CD14-positive monocyte (primary cell): ENCODE measurements at regions not wholly inside any gene's neighbourhood (a gene's known extent, or its start where the extent isn't known, plus 50 kb on each side); places are given as distances from the start of the nearest gene placed in this dataset.

Source experiments
- DNase-seq, 3 donors: peaks; one replicate each; pipeline ENCODE4 v3.0.0-alpha.2; 2011 to 2022
- H2AFZ ChIP-seq: 2 replicates; pipeline ENCODE4 v1.6.0; 2012; ENCODE audit warnings: mild to moderate bottlenecking, low read depth, low read length, inconsistent platforms; ENCODE audit not compliant: insufficient read depth, poor library complexity, severe bottlenecking
- H3K27ac ChIP-seq, 2 donors: 1 replicate in 1 of 2; 2 replicates in 1 of 2; pipeline ENCODE4 v1.5.1; 2012 to 2013; ENCODE audit warnings: low read length in 2 of 2, control low read depth in 1 of 2, inconsistent platforms in 1 of 2, low read depth in 1 of 2, mild to moderate bottlenecking in 1 of 2
- H3K27me3 ChIP-seq, 2 donors: one replicate each; pipeline versions ENCODE4 v1.6.0 to v1.6.1; 2011 to 2013; ENCODE audit warnings: low read length in 2 of 2; ENCODE audit not compliant: control insufficient read depth in 2 of 2, insufficient read depth in 2 of 2
- H3K36me3 ChIP-seq, 2 donors: replicated peaks in 1 of 2; 1 replicate in 1 of 2; 2 replicates in 1 of 2; pipeline versions ENCODE4 v1.5.1 to v1.6.1; 2012 to 2013; ENCODE audit warnings: low read length in 2 of 2, control low read depth in 1 of 2, inconsistent platforms in 1 of 2, mild to moderate bottlenecking in 1 of 2; ENCODE audit not compliant: insufficient read depth in 2 of 2, control insufficient read depth in 1 of 2
- H3K4me1 ChIP-seq, 2 donors: 1 replicate in 1 of 2; 2 replicates in 1 of 2; pipeline versions ENCODE4 v1.5.1 to v1.6.1; 2012 to 2013; ENCODE audit warnings: low read length in 2 of 2, control low read depth in 1 of 2, inconsistent platforms in 1 of 2, mild to moderate bottlenecking in 1 of 2, moderate library complexity in 1 of 2; ENCODE audit not compliant: insufficient read depth in 2 of 2, control insufficient read depth in 1 of 2
- H3K4me2 ChIP-seq: replicated peaks from 2 replicates; pipeline ENCODE3; 2012; ENCODE audit warnings: low read length, moderate library complexity, mild to moderate bottlenecking; ENCODE audit not compliant: poor library complexity, severe bottlenecking; ENCODE audit errors: extremely low read depth
- H3K4me3 ChIP-seq, 3 experiments: fragments of 200-600 bp in 1 of 3; sonication (generic) in 1 of 3; replicated peaks in 1 of 3; 1 replicate in 2 of 3; 2 replicates in 1 of 3; pipeline ENCODE4 v1.5.1; 2011 to 2013; ENCODE audit warnings: low read length in 3 of 3, mild to moderate bottlenecking in 3 of 3, control low read depth in 2 of 3, low read depth in 2 of 3, inconsistent platforms in 1 of 3, moderate library complexity in 1 of 3
- H3K79me2 ChIP-seq: 2 replicates; pipeline ENCODE4 v1.6.0; 2012; ENCODE audit warnings: mild to moderate bottlenecking, control low read depth, inconsistent platforms, low read length, moderate library complexity; ENCODE audit not compliant: insufficient read depth
- H3K9ac ChIP-seq: 2 replicates; pipeline ENCODE4 v1.6.0; 2017; ENCODE audit warnings: low read length, mild to moderate bottlenecking; ENCODE audit not compliant: insufficient read depth, poor library complexity, severe bottlenecking
- H3K9me3 ChIP-seq, 2 donors: replicated peaks in 1 of 2; 1 replicate in 1 of 2; 2 replicates in 1 of 2; pipeline versions ENCODE4 v1.5.1 to v1.6.1; 2012 to 2013; ENCODE audit warnings: low read length in 2 of 2, control low read depth in 1 of 2; ENCODE audit not compliant: control insufficient read depth in 1 of 2, insufficient read depth in 1 of 2
- H4K20me1 ChIP-seq: 2 replicates; pipeline ENCODE4 v1.6.0; 2012; ENCODE audit warnings: mild to moderate bottlenecking, low read length, control low read depth, moderate library complexity; ENCODE audit not compliant: insufficient read depth
- H3K27ac Mint-ChIP-seq, 7 donors: one replicate each; pipeline ENCODE4 v1.8.0; 2020; ENCODE audit warnings: mild to moderate bottlenecking in 7 of 7, mixed read lengths in 7 of 7, moderate library complexity in 6 of 7, inconsistent platforms in 2 of 7
- H3K27me3 Mint-ChIP-seq, 3 donors: one replicate each; pipeline ENCODE4 v1.8.0; 2021 to 2022; ENCODE audit warnings: low read depth in 3 of 3, mild to moderate bottlenecking in 3 of 3, mixed read lengths in 3 of 3, moderate library complexity in 3 of 3, inconsistent platforms in 1 of 3
- H3K36me3 Mint-ChIP-seq, 2 donors: one replicate each; pipeline ENCODE4 v1.8.0; 2020; ENCODE audit warnings: mixed read lengths in 2 of 2, inconsistent platforms in 1 of 2, mild to moderate bottlenecking in 1 of 2
- H3K4me1 Mint-ChIP-seq: one replicate; pipeline ENCODE4 v1.8.0; 2020; ENCODE audit warnings: mild to moderate bottlenecking, mixed read lengths
- H3K4me3 Mint-ChIP-seq, 2 donors: one replicate each; pipeline ENCODE4 v1.8.0; 2020; ENCODE audit warnings: mild to moderate bottlenecking in 2 of 2, mixed read lengths in 2 of 2, moderate library complexity in 1 of 2
- H3K9me3 Mint-ChIP-seq, 7 donors: one replicate each; pipeline ENCODE4 v1.8.0; 2020 to 2022; ENCODE audit warnings: mixed read lengths in 7 of 7, mild to moderate bottlenecking in 6 of 7, moderate library complexity in 6 of 7, inconsistent platforms in 2 of 7
- CTCF ChIP-seq: fragments of 200-600 bp; IDR thresholded peaks from one replicate; pipeline ENCODE4 v1.8.0; 2022; ENCODE audit warnings: antibody characterized with exemption, mild to moderate bottlenecking
- WGBS: methylation state at CpG from one replicate; pipeline ENCODE4 v1.1.5; 2013; ENCODE audit warnings: missing lambda C conversion rate; ENCODE audit not compliant: insufficient coverage; 5-methylcytosine and 5-hydroxymethylcytosine counted together
- intact Hi-C, 2 donors: fragments of 100-400 bp; cut with micrococcal nuclease; formaldehyde crosslinking; loops; one replicate each; pipeline versions ENCODE4 v1.15.0 to v1.15.1; 2023

DNA sequence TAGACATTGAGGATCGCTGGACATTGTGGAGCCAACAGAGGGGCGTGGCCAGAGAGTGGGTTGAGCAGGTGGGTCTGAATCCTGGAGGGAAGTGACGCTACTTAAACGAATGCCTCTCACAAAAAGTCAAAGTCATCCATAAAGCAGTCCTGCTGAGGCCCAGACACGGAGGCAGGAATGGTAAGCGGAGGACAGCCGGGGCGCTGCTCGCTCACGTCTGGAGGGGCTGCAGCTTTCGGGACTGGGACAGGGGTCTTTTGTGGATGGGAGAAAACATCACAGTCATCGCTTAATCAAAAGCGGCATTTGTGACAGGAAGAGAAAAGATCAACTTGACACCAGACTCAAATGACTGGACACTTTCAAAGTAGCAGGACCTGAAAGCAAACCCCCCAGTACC, 88.4 kb downstream of the PTGR3 start:
- no peak overlapping the region for H3K27ac Mint-ChIP-seq
- H3K4me1 ChIP-seq, result no peaks in the 10 kb centered on the region

DNA sequence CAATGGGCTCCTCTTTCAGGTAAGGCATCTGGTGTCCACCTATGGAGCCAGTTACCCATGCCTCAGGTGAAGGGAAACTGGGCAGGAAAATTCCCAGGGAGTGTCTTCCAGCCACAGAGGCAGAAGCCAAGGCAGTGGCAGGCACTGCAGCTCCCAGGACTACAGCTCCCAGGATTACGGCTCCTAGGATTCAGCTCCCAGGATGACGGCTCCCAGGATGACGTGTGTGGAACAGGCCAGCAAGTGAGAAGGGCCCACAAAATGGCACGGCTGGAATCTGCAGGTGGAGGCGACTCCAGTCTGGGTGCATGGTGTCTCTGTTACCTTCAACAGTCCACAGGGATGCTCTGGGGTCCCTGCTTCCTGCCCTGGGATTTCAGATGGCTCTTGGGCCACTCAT, 92.1 kb downstream of the PTGR3 start:
- peaks cover 0 to 3% (median 1%) of the 10 kb centered on the region in 3 donors for H3K27me3 Mint-ChIP-seq
- H3K4me3 ChIP-seq, result no peak overlapping the region
- 94% methylated on average over 5 of the region's 5 CpGs for WGBS
- no peak for DNase-seq
- no peak overlapping the region for H3K4me2 ChIP-seq
- H3K27ac ChIP-seq, result no peak overlapping the region
- no peaks in the 10 kb centered on the region for H3K79me2 ChIP-seq
- no peak overlapping the region for H3K27ac Mint-ChIP-seq
- H3K4me1 ChIP-seq, result no peaks in the 10 kb centered on the region
- intact Hi-C loops, result no loop called here
- no peak overlapping the region for H2AFZ ChIP-seq
- no peak overlapping the region for H3K9ac ChIP-seq
- TF ChIP-seq CTCF, result no peak
- H3K9me3 ChIP-seq, result no peaks in the 10 kb centered on the region
- peaks cover 2% of the 10 kb centered on the region for H3K4me1 Mint-ChIP-seq
- no peak overlapping the region for H3K4me3 Mint-ChIP-seq
- no peaks in the 10 kb centered on the region for H4K20me1 ChIP-seq
- H3K36me3 Mint-ChIP-seq, result no peaks in the 10 kb centered on the region
- peaks cover 0 to 6% (median 5%) of the 10 kb centered on the region in 7 donors for H3K9me3 Mint-ChIP-seq
- H3K36me3 ChIP-seq, result no peaks in the 10 kb centered on the region
- H3K27me3 ChIP-seq, result no peaks in the 10 kb centered on the region

More for the DNA sequence above, 88.4 kb downstream of the PTGR3 start:
- intact Hi-C loops, result no loop called here
- H3K4me1 Mint-ChIP-seq, result no peaks in the 10 kb centered on the region
- H3K9ac ChIP-seq, result no peak overlapping the region
- H3K9me3 Mint-ChIP-seq, result peaks cover 0 to 5% (median 0%) of the 10 kb centered on the region in 7 donors
- no peak for DNase-seq
- no peak overlapping the region for H3K27ac ChIP-seq
- no peaks in the 10 kb centered on the region for H3K36me3 ChIP-seq
- H3K36me3 Mint-ChIP-seq, result no peaks in the 10 kb centered on the region
- H3K4me2 ChIP-seq, result no peak overlapping the region
- no peaks in the 10 kb centered on the region for H3K27me3 ChIP-seq
- H2AFZ ChIP-seq, result no peak overlapping the region
- H3K4me3 Mint-ChIP-seq, result no peak overlapping the region
- no peak overlapping the region for H3K4me3 ChIP-seq
- H3K27me3 Mint-ChIP-seq, result peaks cover 3 to 7% (median 5%) of the 10 kb centered on the region in 3 donors
- WGBS, result no CpG with 5 or more reads among the region's 13 CpGs
- H3K79me2 ChIP-seq, result no peaks in the 10 kb centered on the region
- H4K20me1 ChIP-seq, result no peaks in the 10 kb centered on the region
- H3K9me3 ChIP-seq, result no peaks in the 10 kb centered on the region
- no peak for TF ChIP-seq CTCF
